Effector memory CD8-positive, alpha-beta T cell (primary cell): ENCODE measurements at regions not wholly inside any gene's neighbourhood (a gene's known extent, or its start where the extent isn't known, plus 50 kb on each side); places are given as distances from the start of the nearest gene placed in this dataset.
"Not testable (repeated sequence)": the region's sequence is repeated elsewhere in the genome, so short reads cannot be mapped to it uniquely, and the experiment has no call there.

Experiments used
- ATAC-seq: fragments of 150-1000 bp; cut with Tn5 transposase; replicated peaks from 2 replicates; pipeline ENCODE4 v1.10.0; 2021; ENCODE audit warnings: mild to moderate bottlenecking, moderate library complexity
- DNase-seq, 3 experiments: peaks; one replicate each; pipeline ENCODE4 v3.0.0; 2021
- H3K27ac Mint-ChIP-seq, 2 donors: one replicate each; pipeline ENCODE4 v1.8.0; 2022; ENCODE audit warnings: mild to moderate bottlenecking in 2 of 2, mixed read lengths in 2 of 2, moderate library complexity in 2 of 2
- H3K27me3 Mint-ChIP-seq, 2 donors: one replicate each; pipeline ENCODE4 v1.8.0; 2022; ENCODE audit warnings: mixed read lengths in 2 of 2
- H3K36me3 Mint-ChIP-seq: one replicate; pipeline ENCODE4 v1.8.0; 2022; ENCODE audit warnings: mild to moderate bottlenecking, moderate library complexity, mixed read lengths; ENCODE audit not compliant: insufficient read depth
- H3K4me1 Mint-ChIP-seq, 2 donors: one replicate each; pipeline ENCODE4 v1.8.0; 2022; ENCODE audit warnings: low read depth in 2 of 2, mixed read lengths in 2 of 2
- H3K4me3 Mint-ChIP-seq, 2 donors: one replicate each; pipeline ENCODE4 v1.8.0; 2022; ENCODE audit warnings: mild to moderate bottlenecking in 2 of 2, mixed read lengths in 2 of 2, moderate library complexity in 2 of 2
- H3K9me3 Mint-ChIP-seq, 2 donors: one replicate each; pipeline ENCODE4 v1.8.0; 2022; ENCODE audit warnings: mixed read lengths in 2 of 2

DNA sequence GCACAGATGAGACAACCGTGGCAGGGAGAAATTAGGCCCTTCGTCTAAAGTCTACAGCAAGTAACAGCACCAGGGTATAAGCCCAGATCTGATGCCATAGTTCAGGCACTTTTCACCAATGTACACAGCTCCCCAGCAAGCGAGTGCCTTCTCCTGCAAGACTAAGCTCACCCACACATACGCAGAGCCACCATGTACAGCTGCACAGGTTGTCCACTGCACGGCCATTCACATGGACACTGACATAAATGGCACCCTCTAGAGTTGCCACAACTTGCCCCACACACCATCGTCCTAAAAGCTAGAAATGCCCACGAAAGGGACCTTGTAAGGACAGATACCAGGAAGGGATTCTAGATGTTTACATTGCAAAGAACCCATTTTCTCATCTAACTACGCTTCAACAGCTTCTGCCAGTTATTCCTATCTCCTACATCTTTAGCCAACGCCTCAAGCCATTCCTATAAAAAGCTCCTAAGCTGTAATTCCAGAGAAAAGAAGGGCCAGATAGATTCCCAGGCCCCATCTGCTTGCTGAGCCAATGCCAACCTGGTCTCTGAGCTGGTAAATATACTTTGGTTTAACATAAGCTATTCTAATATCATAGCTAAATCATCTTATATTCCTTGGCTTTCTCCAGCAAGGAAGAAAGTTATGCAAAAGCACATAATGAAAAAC is 174.0 kb upstream of the KAZN start:
- Mint-ChIP-seq H3K4me3 (no peak overlapping the region), H3K27me3 (peaks cover 12 to 25% of the 10 kb centered on the region in 2 donors), H3K9me3 (peaks cover 0 to 6% of the 10 kb centered on the region in 2 donors), H3K27ac (no peak overlapping the region), H3K4me1 (no peaks in the 10 kb centered on the region), H3K36me3 (no peaks in the 10 kb centered on the region)
- ATAC-seq (no peak), DNase-seq (no peak)

DNA sequence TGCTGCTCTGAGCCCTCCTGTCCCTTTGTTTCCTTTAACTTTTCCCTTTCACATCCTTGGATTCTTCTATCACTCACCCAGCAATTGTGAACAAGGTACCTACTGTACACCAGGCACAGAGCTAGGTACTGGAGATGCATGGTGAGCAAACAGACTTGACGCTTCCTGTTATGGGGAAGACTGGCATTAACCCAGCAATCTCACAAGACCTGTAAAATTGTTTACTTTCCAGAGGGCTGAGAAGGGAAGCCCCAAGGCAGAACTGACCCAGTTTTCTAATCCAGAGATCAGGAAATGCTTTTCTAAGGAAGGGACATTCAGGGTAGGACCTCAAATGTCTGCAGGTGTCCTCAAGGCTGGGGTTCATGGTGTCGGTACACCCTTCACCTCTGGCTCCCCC is 171.6 kb upstream of the KAZN start:
- Mint-ChIP-seq H3K27ac (no peak overlapping the region), H3K27me3 (peaks cover 20 to 36% of the 10 kb centered on the region in 2 donors), H3K9me3 (peaks cover 0 to 6% of the 10 kb centered on the region in 2 donors), H3K4me1 (no peaks in the 10 kb centered on the region), H3K4me3 (no peak overlapping the region), H3K36me3 (no peaks in the 10 kb centered on the region)
- DNase-seq (no peak), ATAC-seq (no peak)

DNA sequence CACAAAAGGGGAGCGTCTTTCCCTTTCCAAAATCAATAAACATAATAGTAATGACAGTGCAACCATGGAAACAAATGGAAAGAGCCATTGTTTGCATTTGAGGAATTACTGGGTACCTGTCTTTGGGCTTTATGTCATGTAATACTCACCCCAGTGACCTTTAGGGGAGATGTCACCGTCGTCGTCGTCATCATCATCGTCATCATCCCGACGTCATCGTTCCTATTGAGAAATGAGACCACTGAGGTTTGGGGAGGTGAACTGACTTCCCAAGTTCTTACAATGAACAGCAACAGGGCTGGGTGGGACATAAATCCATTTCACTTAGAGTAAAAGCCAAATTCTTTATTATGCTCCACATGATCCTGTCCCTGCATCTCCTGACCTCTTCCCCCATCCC is 168.9 kb upstream of the KAZN start:
- Mint-ChIP-seq H3K36me3 (no peaks in the 10 kb centered on the region), H3K4me3 (no peak overlapping the region), H3K27ac (no peak overlapping the region), H3K27me3 (peaks cover 22 to 30% of the 10 kb centered on the region in 2 donors), H3K9me3 (peaks cover 2 to 13% of the 10 kb centered on the region in 2 donors), H3K4me1 (no peaks in the 10 kb centered on the region)
- ATAC-seq (no peak), DNase-seq (no peak)

DNA sequence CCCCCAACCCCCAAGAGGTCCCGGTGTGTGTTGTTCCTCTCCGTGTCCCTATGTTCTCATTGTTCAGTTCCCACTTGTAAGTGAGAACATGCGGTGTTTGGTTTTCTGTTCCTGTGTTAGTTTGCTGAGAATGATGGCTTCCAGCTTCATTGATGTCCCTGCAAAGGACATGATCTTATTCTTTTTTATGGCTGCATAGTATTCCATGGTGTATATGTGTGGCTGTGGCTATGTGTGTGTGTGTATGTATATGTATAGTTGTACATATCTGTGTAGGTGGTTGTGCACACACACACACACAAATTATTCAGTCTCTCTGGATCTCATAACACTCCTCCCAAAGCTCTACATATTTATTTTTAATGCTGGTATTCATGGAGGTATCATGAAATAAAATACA is 165.8 kb upstream of the KAZN start:
- ATAC-seq, DNase-seq: not testable (repeated sequence)
- H3K27me3 Mint-ChIP-seq, result peaks cover 14 to 20% of the 10 kb centered on the region in 2 donors

DNA sequence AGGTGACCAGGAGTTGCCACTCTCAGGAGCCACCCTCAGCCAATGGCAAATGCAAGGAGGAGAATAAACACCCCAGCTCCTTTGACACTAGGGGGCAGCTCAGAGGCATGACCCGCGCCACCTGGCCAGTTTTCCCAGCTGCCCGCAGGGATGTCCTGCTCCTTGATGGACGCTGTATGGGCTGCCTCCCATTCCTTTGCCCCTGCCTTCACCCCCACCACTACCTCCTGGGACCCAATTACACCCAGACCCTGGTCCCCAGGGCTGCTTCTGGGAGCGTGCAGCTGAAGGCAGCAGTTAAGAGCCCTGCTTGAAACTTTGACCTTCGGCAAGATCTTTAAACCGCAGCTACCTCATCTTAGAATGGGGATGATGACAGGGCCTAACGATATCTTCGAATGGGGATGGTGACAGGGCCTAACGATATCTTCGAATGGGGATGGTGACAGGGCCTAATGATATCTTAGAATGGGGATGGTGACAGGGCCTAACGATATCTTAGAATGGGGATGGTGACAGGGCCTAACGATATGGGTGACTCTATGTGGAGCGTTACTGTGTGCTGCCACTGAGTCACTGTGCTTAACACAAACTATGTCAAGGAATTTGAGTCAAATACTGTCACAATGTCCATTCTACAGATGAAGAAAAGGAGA is 163.0 kb upstream of the KAZN start:
- Mint-ChIP-seq H3K36me3 (no peaks in the 10 kb centered on the region), H3K4me1 (no peaks in the 10 kb centered on the region), H3K27ac (no peak overlapping the region), H3K27me3 (peaks cover under 1 to 12% of the 10 kb centered on the region in 2 donors), H3K9me3 (peaks cover 2 to 12% of the 10 kb centered on the region in 2 donors), H3K4me3 (no peak overlapping the region)
- no peak for ATAC-seq
- no peak for DNase-seq

More for the DNA sequence above, 165.8 kb upstream of the KAZN start:
- H3K4me1 Mint-ChIP-seq, H3K4me3 Mint-ChIP-seq, H3K36me3 Mint-ChIP-seq, H3K27ac Mint-ChIP-seq: not testable (repeated sequence)
- H3K9me3 Mint-ChIP-seq, result peaks cover 2 to 12% of the 10 kb centered on the region in 2 donors

DNA sequence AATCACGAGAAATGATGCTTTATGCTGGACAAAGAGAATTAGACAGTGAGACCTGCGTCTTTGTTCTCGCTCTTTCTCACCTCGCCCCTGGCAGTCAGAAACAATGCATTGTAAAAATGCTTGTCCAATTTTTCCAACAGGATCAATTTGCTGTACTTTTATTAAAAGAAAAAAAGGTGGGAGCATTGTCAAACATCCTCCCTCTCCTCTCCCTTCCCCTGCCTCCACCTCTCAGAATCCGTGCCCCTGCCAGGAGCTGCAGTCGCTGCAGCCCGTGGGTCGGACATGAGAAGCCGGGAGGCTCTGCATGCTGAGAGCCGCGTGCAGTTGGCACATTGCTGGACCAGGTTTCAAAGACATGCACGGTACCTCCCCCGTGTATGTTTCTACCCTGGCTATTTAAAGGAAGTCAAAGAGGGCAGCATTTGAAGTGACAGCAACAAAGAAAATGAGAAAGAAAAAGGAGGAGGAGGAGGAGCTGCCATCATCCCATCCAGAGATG is 161.0 kb upstream of the KAZN start:
- Mint-ChIP-seq H3K27me3 (peaks cover 0 to 11% of the 10 kb centered on the region in 2 donors), H3K9me3 (peaks cover 2 to 11% of the 10 kb centered on the region in 2 donors)

DNA sequence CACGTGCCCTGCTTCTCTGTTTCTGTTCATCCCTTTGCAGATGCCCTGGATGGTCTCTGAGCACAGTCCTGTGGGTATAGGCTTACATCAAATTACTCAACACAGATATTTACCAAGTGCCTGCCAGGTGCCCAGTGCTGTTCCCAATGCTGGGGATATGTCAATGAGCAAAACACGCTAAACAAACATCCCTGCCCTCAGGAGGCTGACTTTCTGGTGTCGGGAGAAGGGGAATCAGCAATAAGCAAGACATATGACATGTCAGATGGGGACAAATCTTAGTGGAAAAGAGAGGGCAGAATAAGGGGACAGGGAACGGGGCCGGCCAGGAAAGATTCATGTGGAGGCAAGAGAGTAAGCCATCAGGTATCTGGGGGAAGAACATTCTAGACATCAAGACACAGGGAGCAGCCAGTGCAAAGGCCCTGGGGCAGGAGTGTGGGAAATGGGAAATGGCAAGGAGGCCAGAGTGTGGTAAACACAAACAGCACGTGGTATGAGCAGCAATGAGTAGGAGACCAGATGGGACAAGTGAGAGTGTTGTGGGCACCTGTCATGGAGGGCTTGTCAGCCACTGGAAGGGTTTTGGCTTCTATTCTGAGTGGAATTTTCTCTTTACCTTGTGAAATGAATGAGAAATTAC is 160.2 kb upstream of the KAZN start:
- Mint-ChIP-seq H3K36me3 (no peaks in the 10 kb centered on the region), H3K4me3 (no peak overlapping the region), H3K27ac (no peak overlapping the region), H3K4me1 (no peaks in the 10 kb centered on the region), H3K9me3 (peaks cover 0 to 4% of the 10 kb centered on the region in 2 donors), H3K27me3 (peaks cover 0 to 3% of the 10 kb centered on the region in 2 donors)
- no peak for DNase-seq
- no peak for ATAC-seq

More for the DNA sequence above, 161.0 kb upstream of the KAZN start:
- no peak overlapping the region for H3K27ac Mint-ChIP-seq
- DNase-seq (no peak), ATAC-seq (no peak)
- H3K36me3 Mint-ChIP-seq, result no peaks in the 10 kb centered on the region
- no peak overlapping the region for H3K4me3 Mint-ChIP-seq
- H3K4me1 Mint-ChIP-seq, result no peaks in the 10 kb centered on the region

DNA sequence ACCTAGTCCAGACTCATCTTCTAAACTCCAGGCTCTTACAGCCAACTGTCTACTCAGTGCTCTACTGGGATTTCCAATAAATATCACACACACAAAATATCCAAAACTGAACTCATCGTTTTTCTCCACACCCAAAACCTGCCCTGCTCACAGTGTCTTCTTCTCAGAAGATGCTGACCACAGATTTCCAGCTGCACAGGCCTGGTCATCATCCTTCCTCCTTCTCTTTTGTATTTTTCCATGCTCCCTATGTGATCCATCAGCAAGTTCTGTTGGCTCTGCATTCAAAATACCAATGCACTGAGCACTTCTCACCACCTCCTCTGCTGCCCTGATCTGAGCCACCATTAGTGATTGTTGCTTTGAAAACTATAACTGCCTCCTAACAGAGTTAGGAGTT is 159.5 kb upstream of the KAZN start:
- H3K4me1 Mint-ChIP-seq, result no peaks in the 10 kb centered on the region
- no peak overlapping the region for H3K27ac Mint-ChIP-seq
- ATAC-seq (no peak), DNase-seq (no peak)
- H3K36me3 Mint-ChIP-seq, result no peaks in the 10 kb centered on the region
- H3K4me3 Mint-ChIP-seq, result no peak overlapping the region
- no peaks in the 10 kb centered on the region for H3K27me3 Mint-ChIP-seq
- no peaks in the 10 kb centered on the region for H3K9me3 Mint-ChIP-seq

DNA sequence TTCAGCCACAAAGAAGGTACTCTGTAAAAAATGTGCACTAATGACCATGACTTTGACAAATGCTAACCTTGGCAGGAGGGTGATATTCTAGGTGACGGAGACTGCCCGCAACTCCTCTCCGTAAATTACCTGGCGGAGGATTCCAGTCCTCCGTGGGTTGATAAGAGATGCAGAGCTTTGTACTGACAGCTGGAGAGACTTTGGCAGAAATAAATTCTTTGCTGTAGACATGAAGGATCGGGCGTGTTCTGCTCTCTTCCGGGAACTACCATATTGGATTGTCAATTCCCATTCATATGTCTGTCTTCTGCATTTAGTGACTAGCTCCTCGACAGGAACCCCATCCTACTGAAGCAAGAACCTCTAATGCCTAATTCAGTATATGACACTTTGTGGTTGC is 158.3 kb upstream of the KAZN start:
- no peak for DNase-seq
- Mint-ChIP-seq H3K27me3 (peaks cover 0 to 9% of the 10 kb centered on the region in 2 donors), H3K27ac (no peak overlapping the region), H3K36me3 (no peaks in the 10 kb centered on the region), H3K4me3 (no peak overlapping the region), H3K4me1 (no peaks in the 10 kb centered on the region), H3K9me3 (no peaks in the 10 kb centered on the region)
- ATAC-seq, result no peak

DNA sequence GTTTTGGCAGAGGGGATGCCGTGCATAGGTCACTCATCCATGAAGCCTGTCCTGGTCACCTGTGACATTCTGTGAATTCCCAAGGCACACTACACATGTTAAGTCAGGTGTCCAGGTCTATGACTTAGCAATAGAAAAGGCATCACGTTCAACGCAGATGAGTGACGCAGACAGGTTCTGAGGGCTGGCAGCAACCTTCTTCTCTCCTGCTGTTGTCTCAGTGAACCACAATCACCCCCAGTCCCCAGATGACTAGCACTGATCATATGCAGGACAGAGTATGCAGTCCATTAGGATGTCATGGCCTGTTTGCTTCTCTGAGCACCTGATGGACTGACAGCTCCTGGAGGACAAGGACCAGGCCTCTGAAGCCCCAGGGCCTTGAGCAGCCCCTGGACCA is 157.8 kb upstream of the KAZN start:
- no peak for ATAC-seq
- H3K4me1 Mint-ChIP-seq, result no peaks in the 10 kb centered on the region
- H3K4me3 Mint-ChIP-seq, result no peak overlapping the region
- no peak for DNase-seq
- no peak overlapping the region for H3K27ac Mint-ChIP-seq
- no peaks in the 10 kb centered on the region for H3K9me3 Mint-ChIP-seq
- H3K27me3 Mint-ChIP-seq, result peaks cover 0 to 15% of the 10 kb centered on the region in 2 donors
- H3K36me3 Mint-ChIP-seq, result no peaks in the 10 kb centered on the region

DNA sequence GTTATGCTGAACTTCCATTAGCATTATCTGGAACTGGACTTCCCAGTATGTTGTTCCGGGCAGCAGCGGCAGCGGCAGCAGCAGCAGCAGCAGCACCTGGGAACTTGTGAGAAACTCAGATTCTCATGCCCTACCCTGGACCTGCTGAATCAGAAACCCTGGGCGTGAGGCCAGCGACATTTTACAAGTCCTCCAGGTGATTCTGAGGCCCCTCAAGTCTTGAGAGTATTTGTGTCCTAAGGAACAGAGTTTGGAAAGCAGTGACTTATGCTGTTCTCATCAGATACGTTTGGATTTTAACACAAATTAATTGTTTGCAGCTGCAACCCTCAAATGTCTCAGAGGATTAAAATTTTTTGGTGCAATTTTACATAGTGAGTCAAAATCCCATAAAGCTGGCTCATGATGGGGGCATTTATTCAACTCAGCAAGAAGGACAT is 157.2 kb upstream of the KAZN start:
- no peak for DNase-seq
- no peak for ATAC-seq
- H3K4me1 Mint-ChIP-seq, result no peaks in the 10 kb centered on the region
- no peak overlapping the region for H3K27ac Mint-ChIP-seq
- H3K27me3 Mint-ChIP-seq, result peaks cover under 1 to 15% of the 10 kb centered on the region in 2 donors
- H3K36me3 Mint-ChIP-seq, result no peaks in the 10 kb centered on the region
- no peak overlapping the region for H3K4me3 Mint-ChIP-seq
- no peaks in the 10 kb centered on the region for H3K9me3 Mint-ChIP-seq

DNA sequence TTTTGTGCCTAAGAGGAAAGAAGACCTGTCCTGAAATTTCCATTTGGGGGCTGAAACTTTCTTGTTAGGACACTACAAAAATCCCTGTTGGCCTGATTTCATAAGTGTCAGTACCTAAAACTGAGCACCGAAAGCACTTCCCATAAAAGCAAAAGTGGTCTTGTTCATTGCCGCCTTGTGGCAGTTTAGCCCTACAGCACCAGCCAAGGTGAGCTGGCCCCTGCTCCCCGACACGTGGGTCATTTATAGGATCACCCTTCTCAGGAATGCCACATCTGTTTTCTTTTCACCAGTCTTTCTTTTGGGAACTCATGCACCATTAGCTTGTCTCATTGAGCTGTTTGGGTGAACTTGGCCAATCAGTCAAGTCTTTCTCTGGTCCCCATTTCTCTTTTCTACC is 155.8 kb upstream of the KAZN start:
- Mint-ChIP-seq H3K36me3 (no peaks in the 10 kb centered on the region), H3K4me1 (no peaks in the 10 kb centered on the region), H3K4me3 (no peak overlapping the region), H3K27ac (no peak overlapping the region), H3K27me3 (peaks cover 5 to 15% of the 10 kb centered on the region in 2 donors), H3K9me3 (no peaks in the 10 kb centered on the region)
- DNase-seq (no peak), ATAC-seq (no peak)

DNA sequence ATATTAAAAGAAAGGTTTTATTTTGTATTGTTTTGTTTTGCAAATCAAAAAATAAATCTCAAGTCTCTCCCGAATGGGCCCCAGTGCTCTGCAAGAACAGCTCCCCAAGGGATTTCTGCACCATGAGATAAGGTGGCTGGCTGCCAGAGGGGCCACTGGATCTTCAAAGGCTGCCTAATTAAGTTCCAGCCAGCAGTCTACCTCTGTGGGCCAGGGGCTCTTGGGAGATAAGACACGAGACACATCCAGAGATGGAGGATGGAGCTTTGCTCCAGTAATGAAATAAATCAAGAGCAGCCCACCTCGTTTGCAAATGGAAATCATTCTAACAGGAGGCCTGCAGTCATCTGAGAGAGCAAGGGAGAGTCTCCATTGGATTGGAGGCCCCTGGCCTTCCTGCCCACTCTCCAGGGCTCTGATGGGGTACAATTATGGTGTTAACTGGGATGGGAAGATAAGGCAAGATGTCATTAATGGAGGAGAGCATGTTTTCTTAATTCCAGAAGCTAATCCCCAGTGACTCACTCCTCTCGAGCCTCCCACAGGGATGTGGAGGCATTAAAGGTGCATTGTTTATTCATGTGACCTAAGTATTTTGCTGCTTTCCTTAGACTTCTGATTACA is 155.2 kb upstream of the KAZN start:
- no peak for ATAC-seq
- no peak for DNase-seq
- H3K9me3 Mint-ChIP-seq, result no peaks in the 10 kb centered on the region
- no peak overlapping the region for H3K27ac Mint-ChIP-seq
- H3K27me3 Mint-ChIP-seq, result peaks cover 5 to 15% of the 10 kb centered on the region in 2 donors
- no peaks in the 10 kb centered on the region for H3K4me1 Mint-ChIP-seq
- H3K4me3 Mint-ChIP-seq, result no peak overlapping the region
- H3K36me3 Mint-ChIP-seq, result no peaks in the 10 kb centered on the region
